ENCODE measurements at regions not wholly inside any gene's neighbourhood (a gene's known extent, or its start where the extent isn't known, plus 50 kb on each side); places are given as distances from the start of the nearest gene placed in this dataset.

- DNase-seq (ENCODE audit: insufficient read length, low spot score) = no peak
- FAIRE-seq = no peak
- TF ChIP-seq, protein P1, sequence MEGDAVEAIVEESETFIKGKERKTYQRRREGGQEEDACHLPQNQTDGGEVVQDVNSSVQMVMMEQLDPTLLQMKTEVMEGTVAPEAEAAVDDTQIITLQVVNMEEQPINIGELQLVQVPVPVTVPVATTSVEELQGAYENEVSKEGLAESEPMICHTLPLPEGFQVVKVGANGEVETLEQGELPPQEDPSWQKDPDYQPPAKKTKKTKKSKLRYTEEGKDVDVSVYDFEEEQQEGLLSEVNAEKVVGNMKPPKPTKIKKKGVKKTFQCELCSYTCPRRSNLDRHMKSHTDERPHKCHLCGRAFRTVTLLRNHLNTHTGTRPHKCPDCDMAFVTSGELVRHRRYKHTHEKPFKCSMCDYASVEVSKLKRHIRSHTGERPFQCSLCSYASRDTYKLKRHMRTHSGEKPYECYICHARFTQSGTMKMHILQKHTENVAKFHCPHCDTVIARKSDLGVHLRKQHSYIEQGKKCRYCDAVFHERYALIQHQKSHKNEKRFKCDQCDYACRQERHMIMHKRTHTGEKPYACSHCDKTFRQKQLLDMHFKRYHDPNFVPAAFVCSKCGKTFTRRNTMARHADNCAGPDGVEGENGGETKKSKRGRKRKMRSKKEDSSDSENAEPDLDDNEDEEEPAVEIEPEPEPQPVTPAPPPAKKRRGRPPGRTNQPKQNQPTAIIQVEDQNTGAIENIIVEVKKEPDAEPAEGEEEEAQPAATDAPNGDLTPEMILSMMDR (IDR thresholded peaks at IDR 0.05; ENCODE audit: insufficient read depth, missing control alignments) = no peak
These were observed 745.3 kb upstream of the EPHA6 start for GRCh38 chr3:96069065-96069464.

DNA sequence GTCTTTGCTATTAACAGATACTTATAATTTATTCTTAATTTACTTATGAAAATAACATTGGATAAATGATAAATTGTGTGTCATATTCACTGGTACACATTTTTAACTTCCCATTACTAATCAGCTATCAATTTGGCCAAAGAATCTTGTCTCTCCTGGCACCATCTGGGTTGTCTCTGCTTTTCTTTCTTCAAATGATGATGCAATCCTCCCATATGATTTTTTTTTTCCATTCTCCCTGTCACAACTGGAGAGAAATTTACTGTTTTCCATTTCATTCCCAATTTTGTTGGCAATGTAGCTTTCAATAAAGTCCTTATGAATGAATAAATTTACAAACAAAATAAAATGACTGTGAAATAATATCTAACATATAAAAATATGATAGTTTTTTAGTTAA, 743.7 kb upstream of the EPHA6 start:
- FAIRE-seq (no peak), DNase-seq (ENCODE audit: insufficient read length, low spot score) (no peak)
- TF ChIP-seq, protein P1 (IDR thresholded peaks at IDR 0.05; ENCODE audit: insufficient read depth, missing control alignments) = no peak

DNA sequence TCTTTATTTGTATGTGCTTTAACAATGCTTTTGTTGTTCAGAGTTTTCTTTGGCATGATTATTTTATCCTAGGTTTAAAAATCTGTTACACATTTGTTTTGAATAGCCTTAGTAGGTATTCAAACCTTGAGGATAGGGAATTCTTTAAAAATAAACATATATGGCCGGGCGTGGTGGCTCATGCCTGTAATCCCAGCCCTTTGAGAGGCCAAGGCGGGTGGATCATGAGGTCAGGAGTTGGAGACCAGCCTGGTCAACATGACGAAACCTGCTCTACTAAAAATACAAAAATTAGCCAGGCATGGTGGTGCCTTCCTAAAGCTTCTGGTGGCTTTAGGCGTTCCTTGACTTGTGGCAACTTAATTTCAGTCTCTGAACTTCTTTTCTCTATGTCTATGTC, 743.3 kb upstream of the EPHA6 start:
- DNase-seq (ENCODE audit: insufficient read length, low spot score) = no peak
- TF ChIP-seq, protein P1 (IDR thresholded peaks at IDR 0.05; ENCODE audit: insufficient read depth, missing control alignments) = no peak
- no peak for FAIRE-seq

- no peak for DNase-seq (ENCODE audit: insufficient read length, low spot score)
- FAIRE-seq = no peak
- TF ChIP-seq, protein P1 (IDR thresholded peaks at IDR 0.05; ENCODE audit: insufficient read depth, missing control alignments) = no peak
These were observed 742.2 kb upstream of the EPHA6 start for GRCh38 chr3:96072226-96072625.

DNA sequence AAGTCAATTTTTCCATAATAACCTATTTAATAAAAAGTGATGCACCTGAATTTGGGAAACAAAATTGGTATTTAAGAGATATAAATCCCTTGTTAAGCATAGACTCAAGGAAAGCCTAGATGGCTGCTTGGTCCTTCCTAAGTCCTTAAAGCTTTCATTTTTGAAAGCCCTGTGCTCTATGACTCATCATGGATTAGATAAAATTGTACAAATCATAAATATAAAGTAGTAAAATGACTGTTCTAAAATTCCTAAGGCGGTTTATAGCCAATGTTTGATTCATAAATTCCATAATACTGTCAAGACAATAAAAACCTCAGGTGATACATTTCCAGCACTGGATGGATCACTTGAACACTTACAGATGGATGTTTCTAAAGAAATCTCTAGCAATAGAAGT, 730.8 kb upstream of the EPHA6 start:
- DNase-seq (ENCODE audit: insufficient read length, low spot score) (no peak), FAIRE-seq (no peak)
- TF ChIP-seq, protein P1 (IDR thresholded peaks at IDR 0.05; ENCODE audit: insufficient read depth, missing control alignments) = no peak

- TF ChIP-seq, protein P1 (IDR thresholded peaks at IDR 0.05; ENCODE audit: insufficient read depth, missing control alignments) = no peak
- DNase-seq (ENCODE audit: insufficient read length, low spot score) (no peak), FAIRE-seq (no peak)
These were observed 728.4 kb upstream of the EPHA6 start for GRCh38 chr3:96086018-96086417.

DNA sequence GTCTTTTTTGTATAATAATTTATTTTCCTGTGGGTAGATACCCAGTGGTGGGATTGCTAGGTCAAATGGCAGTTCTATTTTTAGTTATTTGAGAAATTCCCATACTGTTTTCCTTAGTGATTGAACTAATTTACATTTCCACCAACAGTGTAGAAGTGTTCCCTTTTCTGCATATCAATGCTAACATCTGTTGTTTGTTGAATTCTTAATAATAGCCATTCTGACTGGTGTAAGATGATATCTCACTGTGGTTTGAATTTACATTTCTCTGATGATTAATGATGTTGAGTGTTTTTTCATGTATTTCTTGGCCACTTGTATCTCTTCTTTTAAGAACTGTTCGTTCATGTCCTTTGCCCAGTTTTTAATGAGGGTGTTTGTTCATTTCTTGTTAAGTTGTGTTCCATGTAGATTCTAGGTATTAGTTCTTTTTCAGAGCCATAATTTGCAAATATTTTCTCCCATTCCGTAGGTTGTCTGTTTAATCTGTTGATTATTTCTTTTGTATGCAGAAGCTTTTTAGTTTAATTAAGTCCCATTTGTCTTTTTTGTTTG, 713.3 kb upstream of the EPHA6 start:
- FAIRE-seq (no peak), DNase-seq (ENCODE audit: insufficient read length, low spot score) (no peak)
- TF ChIP-seq, protein P1 (IDR thresholded peaks at IDR 0.05; ENCODE audit: insufficient read depth, missing control alignments) = no peak
